CD4-positive, alpha-beta T cell treated with Interleukin-21 for 1 hour (primary cell): ENCODE measurements at regions not wholly inside any gene's neighbourhood (a gene's known extent, or its start where the extent isn't known, plus 50 kb on each side); places are given as distances from the start of the nearest gene placed in this dataset.
"Not testable (repeated sequence)": the region's sequence is repeated elsewhere in the genome, so short reads cannot be mapped to it uniquely, and the experiment has no call there.

ENCODE experiments used
- DNase-seq: peaks from one replicate; pipeline ENCODE4 v3.0.0-alpha.2; 2020

DNA sequence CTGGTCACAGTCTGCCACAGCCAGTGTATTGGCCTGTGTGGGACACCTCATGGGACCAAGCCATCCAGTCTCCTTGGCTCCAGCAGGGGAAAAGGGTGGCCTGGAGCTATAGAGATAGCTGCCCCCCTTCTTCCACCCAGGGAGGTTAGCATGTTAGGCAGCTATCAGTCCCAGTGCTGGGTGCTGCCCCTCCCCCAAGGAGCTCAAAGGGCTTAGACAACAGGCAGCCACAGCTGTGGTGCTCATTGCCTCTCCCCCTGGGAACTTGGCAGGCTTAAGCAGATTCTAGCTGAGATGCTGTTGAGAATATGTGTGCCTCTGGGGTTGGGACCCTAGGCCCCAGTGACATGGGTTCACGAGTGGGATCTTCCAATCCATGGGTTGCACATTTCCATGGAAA is 226.0 kb upstream of the PTGER4 start:
- DNase-seq = no peak

DNA sequence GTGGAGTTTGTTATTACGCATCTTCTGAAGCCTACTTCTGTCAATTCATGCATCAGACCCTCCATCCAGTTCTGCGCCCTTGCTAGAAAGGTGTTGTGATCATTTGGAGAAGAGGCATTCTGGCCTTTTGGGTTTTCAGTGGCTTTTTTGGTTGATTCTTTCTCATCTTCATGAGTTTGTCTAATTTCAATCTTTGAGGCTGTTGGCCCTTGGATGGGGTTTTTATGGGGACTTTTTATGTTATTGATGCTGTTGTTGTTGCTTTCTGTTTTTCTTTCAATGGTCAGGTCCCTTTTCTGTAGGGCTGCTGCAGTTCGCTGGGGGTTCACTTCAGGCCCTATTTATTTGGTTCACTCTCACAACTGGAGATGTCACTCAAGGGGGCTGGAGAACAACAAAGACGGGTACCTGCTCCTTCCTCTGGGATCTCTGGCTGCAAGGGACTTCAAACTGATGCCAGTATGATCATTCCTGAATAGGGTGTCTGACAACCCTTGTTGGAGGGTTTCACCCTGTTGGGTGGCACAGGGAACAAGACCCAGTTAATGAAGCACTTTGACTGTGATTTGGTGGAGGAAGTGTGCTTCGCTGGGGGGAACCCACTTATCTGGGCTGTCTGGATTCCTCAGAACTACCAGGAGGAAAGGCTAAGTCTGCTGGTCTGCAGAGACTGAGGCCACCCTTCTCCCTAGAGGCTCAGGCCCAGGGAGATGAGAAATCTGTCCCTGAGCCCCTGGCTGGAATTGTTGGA is 226.7 kb upstream of the PTGER4 start:
- no peak for DNase-seq

DNA sequence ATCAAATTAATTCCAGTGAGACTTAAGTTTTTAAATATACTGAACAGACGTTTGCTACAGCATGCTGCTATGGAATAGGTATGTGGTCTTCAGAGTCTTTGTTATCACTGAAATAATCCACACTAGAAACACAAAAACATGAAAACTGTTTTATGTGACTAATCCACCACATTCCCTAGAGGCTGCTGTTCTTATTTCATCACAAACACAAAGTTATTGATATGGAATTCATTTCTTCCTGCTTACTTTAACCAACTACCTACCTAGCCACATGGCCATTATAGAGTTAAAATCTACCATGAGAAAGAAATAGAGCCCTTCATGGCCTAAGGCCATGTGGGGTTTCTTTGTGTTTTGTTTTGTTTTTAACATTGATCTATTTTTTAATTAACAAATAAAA is 232.3 kb upstream of the PTGER4 start:
- no peak for DNase-seq

DNA sequence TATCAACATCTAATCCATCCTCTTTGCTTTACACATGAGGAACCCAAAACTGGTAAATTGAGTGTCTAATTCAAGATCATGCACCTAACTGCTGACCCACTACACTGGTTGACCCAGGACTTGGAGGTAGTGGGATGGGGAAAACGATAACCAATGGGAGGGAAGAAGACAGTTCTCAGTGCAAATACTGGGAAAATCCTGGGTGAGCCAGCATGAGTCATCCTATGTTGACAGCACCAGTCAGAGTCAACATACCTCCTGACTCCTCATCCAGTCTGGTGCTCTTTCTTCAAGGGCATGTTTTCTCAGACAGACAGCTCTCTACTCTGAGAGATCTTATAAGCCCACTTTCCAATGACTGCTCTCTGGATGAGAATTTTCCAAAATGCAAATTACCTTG is 232.8 kb upstream of the PTGER4 start:
- no peak for DNase-seq

DNA sequence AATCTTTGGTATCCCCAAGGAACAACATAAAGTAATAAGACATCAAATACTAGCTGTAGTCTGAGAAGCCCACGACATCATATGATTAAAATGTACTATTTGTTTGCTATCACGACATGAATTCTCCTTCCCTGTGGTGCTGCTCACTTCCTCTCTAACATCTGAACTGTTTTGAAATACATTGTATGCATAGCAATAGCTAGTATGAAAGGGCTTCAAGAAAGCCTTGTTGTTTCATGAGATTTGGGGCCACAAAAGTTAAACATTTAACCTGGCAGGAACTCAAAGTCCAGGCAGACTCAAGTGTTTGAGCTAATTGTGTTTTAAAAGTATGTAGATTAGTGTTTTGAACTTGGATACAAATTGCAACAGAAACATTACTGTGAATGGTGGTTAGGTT is 237.4 kb upstream of the PTGER4 start:
- peak; percentile 15 for DNase-seq

GRCh38 chr5:40441733-40442132 is 238.0 kb upstream of the PTGER4 start:
- peak; percentile 55 for DNase-seq

- DNase-seq = no peak
Observed at GRCh38 chr5:40440746-40441145, 239.0 kb upstream of the PTGER4 start.

- peak; percentile 48 for DNase-seq
Observed at GRCh38 chr5:40439103-40439502, 240.6 kb upstream of the PTGER4 start.

DNA sequence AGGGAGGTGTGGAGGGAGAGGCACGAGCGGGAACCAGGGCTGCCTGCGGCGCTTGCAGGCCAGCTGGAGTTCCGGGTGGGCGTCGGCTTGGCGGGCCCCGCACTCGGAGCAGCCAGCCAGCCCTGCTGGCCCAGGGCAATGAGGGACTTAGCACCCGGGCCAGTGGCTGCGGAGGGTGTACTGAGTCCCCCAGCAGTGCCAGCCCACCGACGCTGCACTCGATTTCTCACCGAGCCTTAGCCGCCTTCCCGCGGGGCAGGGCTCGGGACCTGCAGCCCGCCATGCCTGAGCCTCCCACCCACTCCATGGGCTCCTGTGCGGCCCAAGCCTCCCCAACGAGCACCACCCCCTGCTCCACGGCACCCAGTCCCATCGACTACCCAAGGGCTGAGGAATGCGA is 241.1 kb upstream of the PTGER4 start:
- DNase-seq = not testable (repeated sequence)

DNA sequence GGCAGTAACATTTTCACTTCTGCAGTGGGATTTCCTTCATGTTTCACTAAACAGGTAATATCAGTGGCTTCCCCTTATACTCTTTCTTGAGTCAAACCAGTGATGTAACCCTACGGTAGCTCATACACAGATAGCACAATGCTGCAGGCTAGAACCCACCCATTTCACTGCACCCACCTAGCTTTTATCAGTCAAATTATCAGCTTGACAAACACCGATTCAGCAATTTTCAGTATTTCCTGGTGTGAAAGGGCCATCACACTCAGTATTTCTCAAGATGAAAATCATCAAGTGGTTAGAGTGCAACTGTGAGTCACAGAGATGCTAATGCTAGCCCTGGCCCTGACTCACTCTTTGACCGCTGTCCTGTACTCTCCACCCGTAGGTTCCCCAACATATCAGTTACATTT is 242.3 kb upstream of the PTGER4 start:
- peak; percentile 57 for DNase-seq

DNA sequence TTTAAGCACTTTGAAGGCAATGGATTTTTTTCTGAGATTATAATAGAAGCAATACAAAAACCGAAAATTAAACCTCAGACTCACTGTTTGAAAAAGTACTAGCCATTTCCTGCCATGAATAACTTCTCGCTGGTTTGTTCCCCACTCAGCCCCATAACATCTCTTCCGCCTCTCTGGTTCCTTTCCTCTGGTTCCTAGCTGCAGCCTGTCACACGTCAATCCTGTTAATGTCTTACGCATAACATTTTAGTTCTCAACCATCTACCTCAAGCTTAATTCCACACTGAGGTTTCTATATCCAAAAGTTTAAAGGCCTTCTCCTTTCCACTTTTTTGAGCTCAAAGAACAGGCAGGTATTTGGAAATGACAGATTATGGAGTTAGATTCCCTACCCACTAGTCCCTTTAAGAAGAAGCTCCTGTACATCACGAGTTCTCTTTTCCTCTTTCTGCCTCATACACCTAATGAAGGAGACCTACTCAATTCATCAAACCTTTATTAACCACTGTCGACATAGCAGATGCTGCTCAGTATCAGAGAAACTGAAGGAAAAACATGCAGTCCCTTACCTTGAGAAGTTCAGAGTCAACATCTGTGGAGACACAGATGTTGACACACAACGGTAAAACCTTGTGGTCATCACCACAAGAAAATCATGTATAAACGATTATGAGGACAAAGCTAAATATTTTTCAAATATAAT is 243.0 kb upstream of the PTGER4 start:
- peak; percentile 66 for DNase-seq

DNA sequence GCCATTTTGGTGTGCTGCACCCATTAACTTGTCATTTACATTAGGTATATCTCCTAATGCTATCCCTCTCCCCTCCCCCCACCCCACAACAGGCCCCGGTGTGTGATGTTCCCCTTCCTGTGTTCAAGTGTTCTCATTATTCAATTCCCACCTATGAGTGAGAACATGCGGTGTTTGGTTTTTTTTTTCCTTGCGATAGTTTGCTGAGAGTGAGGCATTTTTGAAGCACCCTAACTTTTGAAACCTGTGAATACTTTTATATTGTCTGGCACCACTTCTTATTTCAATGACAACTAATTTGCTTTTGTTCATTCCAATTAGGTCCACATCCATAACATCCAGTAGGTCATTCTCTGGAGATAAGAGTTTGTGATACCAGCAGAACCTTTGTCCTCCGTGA is 244.0 kb upstream of the PTGER4 start:
- DNase-seq = not testable (repeated sequence)

GRCh38 chr5:40432836-40433235 is 246.9 kb upstream of the PTGER4 start:
- DNase-seq = no peak

DNA sequence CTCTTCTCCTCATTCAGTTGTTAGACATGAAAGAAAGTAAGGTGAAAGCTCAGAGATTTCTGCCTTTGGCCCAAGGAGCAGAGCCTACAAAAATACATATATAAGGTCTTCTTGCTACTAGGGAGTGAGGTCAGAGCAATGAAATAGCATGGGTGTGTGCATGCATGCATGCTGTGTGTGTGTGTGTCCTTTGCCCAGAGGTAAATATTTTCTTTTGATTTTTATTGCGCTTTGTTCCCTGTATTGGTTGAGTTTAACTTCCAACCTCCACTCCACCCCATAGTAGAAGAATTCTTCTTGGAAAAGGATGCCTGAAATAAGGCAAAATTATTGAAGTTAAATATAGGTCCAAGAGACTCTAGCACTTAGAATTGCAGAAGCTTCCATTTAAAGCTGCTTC is 248.0 kb upstream of the PTGER4 start:
- DNase-seq = no peak

- DNase-seq = no peak
Observed at GRCh38 chr5:40430101-40430710, 249.5 kb upstream of the PTGER4 start.

GRCh38 chr5:40429258-40430100 is 250.2 kb upstream of the PTGER4 start:
- peak; percentile 49 for DNase-seq

DNA sequence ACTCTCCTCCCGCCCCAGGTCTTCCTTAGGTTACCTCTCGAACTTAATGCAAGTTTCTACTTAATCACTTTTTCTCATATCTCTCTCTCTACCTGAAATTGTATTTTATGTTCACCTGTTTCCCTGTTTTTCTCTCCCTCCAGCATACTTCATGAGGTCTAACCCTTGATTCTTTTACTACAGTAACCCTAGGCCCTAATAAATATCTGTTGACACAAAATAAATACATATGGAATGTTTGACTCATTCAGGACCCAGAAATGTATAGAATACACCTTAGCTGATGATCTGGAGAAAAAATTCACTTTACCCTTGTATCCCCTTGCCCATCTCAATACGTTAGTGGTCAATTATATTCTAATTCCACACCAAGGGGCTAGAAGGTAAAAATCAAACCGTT is 250.9 kb upstream of the PTGER4 start:
- DNase-seq = no peak

- peak; percentile 27 for DNase-seq
Observed at GRCh38 chr5:40428126-40428525, 251.6 kb upstream of the PTGER4 start.

DNA sequence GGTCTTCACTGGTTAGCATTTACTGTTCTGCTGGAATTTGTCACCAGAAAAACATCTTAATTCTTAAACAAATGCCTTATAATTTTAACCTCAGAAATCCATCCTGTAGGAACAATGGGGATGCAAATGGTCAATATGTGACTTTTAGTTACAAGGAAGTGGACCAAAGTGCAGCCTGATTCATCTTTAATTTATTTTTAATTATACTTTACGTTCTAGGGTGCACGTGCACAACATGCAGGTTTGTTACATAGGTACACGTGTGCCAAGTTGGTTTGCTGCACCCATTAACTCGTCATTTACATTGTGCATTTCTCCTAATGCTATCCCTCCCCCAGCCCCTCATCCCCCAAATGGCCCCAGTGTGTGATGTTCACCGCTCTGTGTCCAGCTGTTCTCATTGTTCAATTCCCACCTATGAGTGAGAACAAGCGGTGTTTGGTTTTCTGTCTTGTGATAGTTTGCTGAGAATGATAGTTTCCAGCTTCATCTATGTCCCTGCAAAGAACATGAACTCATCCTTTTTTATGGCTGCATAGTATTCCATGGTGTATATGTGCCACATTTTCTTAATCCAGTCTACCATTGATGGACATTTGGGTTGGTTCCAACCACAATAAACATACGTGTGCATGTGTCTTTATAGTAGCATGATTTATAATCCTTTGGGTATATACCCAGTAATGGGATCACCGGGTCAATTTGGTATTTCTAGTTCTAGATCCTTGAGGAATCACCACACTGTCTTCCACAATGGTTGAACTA is 262.5 kb upstream of the PTGER4 start:
- not testable (repeated sequence) for DNase-seq

- DNase-seq = no peak
Observed at GRCh38 chr5:40416588-40416987, 263.1 kb upstream of the PTGER4 start.

GRCh38 chr5:40416098-40416497 is 263.6 kb upstream of the PTGER4 start:
- DNase-seq = no peak

GRCh38 chr5:40414922-40415321 is 264.8 kb upstream of the PTGER4 start:
- no peak for DNase-seq
